ENCODE measurements at regions not wholly inside any gene's neighbourhood (a gene's known extent, or its start where the extent isn't known, plus 50 kb on each side); places are given as distances from the start of the nearest gene placed in this dataset.

DNA sequence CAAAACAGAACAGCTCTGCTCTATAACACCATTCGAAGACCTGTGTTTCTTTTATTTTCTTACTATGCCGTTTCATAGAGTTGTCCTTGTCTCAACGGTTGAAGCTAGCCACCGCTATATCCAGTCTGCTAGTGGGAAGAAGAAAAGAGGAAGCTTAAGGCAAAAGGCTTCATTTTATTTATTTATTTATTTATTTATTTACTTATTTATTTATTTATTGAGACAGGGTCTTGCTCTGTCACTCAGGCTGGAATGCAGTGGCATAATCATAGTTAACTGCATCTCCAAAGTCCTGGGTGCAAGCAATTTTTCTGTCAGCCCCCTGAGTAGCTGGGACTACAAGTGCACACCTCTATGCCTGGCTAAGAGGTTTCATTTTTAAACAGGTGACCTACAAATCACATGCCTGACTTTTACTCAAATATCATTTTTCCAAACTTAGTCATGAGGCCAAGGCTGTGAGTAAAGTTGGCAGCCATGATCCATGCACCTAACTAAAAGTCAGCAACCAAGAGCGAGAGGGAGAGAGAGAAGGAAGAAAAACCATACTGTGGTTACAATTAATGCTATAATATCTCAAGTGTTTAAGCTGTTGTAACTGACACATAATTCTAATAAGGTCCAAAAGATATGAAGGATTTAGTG lies 1305.3 kb upstream of the LRRTM3 start:
- TF ChIP-seq, protein P1, sequence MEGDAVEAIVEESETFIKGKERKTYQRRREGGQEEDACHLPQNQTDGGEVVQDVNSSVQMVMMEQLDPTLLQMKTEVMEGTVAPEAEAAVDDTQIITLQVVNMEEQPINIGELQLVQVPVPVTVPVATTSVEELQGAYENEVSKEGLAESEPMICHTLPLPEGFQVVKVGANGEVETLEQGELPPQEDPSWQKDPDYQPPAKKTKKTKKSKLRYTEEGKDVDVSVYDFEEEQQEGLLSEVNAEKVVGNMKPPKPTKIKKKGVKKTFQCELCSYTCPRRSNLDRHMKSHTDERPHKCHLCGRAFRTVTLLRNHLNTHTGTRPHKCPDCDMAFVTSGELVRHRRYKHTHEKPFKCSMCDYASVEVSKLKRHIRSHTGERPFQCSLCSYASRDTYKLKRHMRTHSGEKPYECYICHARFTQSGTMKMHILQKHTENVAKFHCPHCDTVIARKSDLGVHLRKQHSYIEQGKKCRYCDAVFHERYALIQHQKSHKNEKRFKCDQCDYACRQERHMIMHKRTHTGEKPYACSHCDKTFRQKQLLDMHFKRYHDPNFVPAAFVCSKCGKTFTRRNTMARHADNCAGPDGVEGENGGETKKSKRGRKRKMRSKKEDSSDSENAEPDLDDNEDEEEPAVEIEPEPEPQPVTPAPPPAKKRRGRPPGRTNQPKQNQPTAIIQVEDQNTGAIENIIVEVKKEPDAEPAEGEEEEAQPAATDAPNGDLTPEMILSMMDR (IDR thresholded peaks at IDR 0.05), result no peak
- TF ChIP-seq POLR2A (IDR thresholded peaks at IDR 0.05), result no peak

Data from body of pancreas (tissue), 4 donors.